ENCODE measurements at regions not wholly inside any gene's neighbourhood (a gene's known extent, or its start where the extent isn't known, plus 50 kb on each side); places are given as distances from the start of the nearest gene placed in this dataset.

- no peaks in the 10 kb centered on the region for H3K9me3 ChIP-seq (ENCODE audit: insufficient read depth in 2 of 2, low read depth in 1 of 2, low read length in 1 of 2)
- TF ChIP-seq GABPA (IDR thresholded peaks at IDR 0.05; ENCODE audit: borderline replicate concordance, insufficient read depth, low read length), result no peak
- TF ChIP-seq JUN (IDR thresholded peaks at IDR 0.05; ENCODE audit: low read depth, low read length), result no peak
- no peak for TF ChIP-seq SIRT6 (IDR thresholded peaks at IDR 0.05; ENCODE audit: low read length)
- no peak for TF ChIP-seq KDM4A (IDR thresholded peaks at IDR 0.05; ENCODE audit: low read depth, low read length, severe bottlenecking)
- TF ChIP-seq TCF12 (IDR thresholded peaks at IDR 0.05; ENCODE audit: low read depth, low read length), result no peak
- no peak for TF ChIP-seq BACH1 (IDR thresholded peaks at IDR 0.05; ENCODE audit: low read length)
- no peak for TF ChIP-seq SUZ12 (IDR thresholded peaks at IDR 0.05; ENCODE audit: low read length)
- no peak for TF ChIP-seq SAP30 (IDR thresholded peaks at IDR 0.05; ENCODE audit: insufficient read depth, insufficient replicate concordance, low read length)
- TF ChIP-seq CTBP2 (IDR thresholded peaks at IDR 0.05; ENCODE audit: borderline replicate concordance, insufficient read depth, insufficient read length, low read length), result no peak
- no peak for TF ChIP-seq PHF8 (conservative IDR thresholded peaks at IDR 0.05; ENCODE audit: low read depth, low read length)
- no peak for TF ChIP-seq TAF1 (IDR thresholded peaks at IDR 0.05; ENCODE audit: low read depth, low read length)
- TF ChIP-seq SIN3A (conservative IDR thresholded peaks at IDR 0.05 in 1 of 2, IDR thresholded peaks at IDR 0.05 in 1 of 2; ENCODE audit: low read depth in 1 of 2, low read length in 2 of 2), result no peak
- no peak for TF ChIP-seq TEAD4 (IDR thresholded peaks at IDR 0.05; ENCODE audit: low read depth, low read length)
- TF ChIP-seq POU5F1 (IDR thresholded peaks at IDR 0.05; ENCODE audit: low read depth, low read length), result no peak
- TF ChIP-seq EZH2 (IDR thresholded peaks at IDR 0.05; ENCODE audit: low read depth, low read length, severe bottlenecking), result no peak
These were observed 50.7 kb upstream of the SLC35C1 start for GRCh38 chr11:45754261-45754709.

More at GRCh38 chr11:45754261-45754709, 50.7 kb upstream of the SLC35C1 start:
- H2BK20ac ChIP-seq (ENCODE audit: low read length), result no peak overlapping the region
- no peak overlapping the region for H3K9ac ChIP-seq (replicated peaks in 1 of 4; ENCODE audit: extremely low read depth in 1 of 4, low read depth in 3 of 4, low read length in 3 of 4)
- no peak overlapping the region for H3K27ac ChIP-seq (ENCODE audit: low read depth, low read length)
- H3K18ac ChIP-seq (ENCODE audit: extremely low read depth, low read length), result no peak overlapping the region
- H2AK5ac ChIP-seq (ENCODE audit: low read depth, low read length), result no peak overlapping the region
- no peaks in the 10 kb centered on the region for H3K79me1 ChIP-seq (ENCODE audit: low read depth, low read length)
- H3K14ac ChIP-seq (ENCODE audit: insufficient read length), result no peak overlapping the region
- H4K5ac ChIP-seq (ENCODE audit: insufficient read length, low read depth, low read length), result no peak overlapping the region
- H3K23ac ChIP-seq (ENCODE audit: insufficient read length), result no peak overlapping the region
- H3K4me2 ChIP-seq (ENCODE audit: insufficient read depth in 1 of 2, low read depth in 2 of 2, low read length in 2 of 2), result no peak overlapping the region
- H3K56ac ChIP-seq (replicated peaks; ENCODE audit: insufficient read length, low read depth, low read length), result no peak overlapping the region
- H4K91ac ChIP-seq (replicated peaks; ENCODE audit: insufficient read length, low read length), result no peak overlapping the region
- no peak overlapping the region for H2BK5ac ChIP-seq (ENCODE audit: low read depth, low read length)
- H3K23me2 ChIP-seq (ENCODE audit: low read depth, low read length), result no peaks in the 10 kb centered on the region
- ChIA-PET CTCF (ENCODE audit: partially characterized antibody) (interaction anchor here (0.6 to 7.7 kb wide), 11 partner anchors 9 to 416 kb away, joined by 3 to 85 read pairs (median 3); no protein-coding TSS in a partner anchor), POLR2A (ENCODE audit: partially characterized antibody) (no interaction called here)
- 85% methylated on average over 8 of the region's 8 CpGs; no CpG with 5 or more reads in 1 of the 2 experiments for WGBS, 2 experiments (ENCODE audit: extremely low coverage in 1 of 2, insufficient coverage in 1 of 2, insufficient read length in 1 of 2, insufficient replicate concordance in 2 of 2, low coverage in 1 of 2, low lambda C conversion rate in 2 of 2, missing lambda C conversion rate in 1 of 2)
- no peak overlapping the region for H4K8ac ChIP-seq (ENCODE audit: extremely low read depth, insufficient read depth, low read length)
- H3K4ac ChIP-seq (replicated peaks; ENCODE audit: insufficient read length, low read depth, low read length), result no peak overlapping the region
- H3K79me2 ChIP-seq (ENCODE audit: control insufficient read depth in 1 of 2, insufficient read depth in 2 of 2, low read length in 2 of 2), result no peaks in the 10 kb centered on the region
- no peak overlapping the region for H3K4me3 ChIP-seq (ENCODE audit: extremely low read depth in 1 of 4, insufficient read depth in 2 of 4, low read depth in 3 of 4, low read length in 4 of 4)
- H2BK120ac ChIP-seq (replicated peaks; ENCODE audit: low read depth, low read length), result no peak overlapping the region
- H2BK15ac ChIP-seq (ENCODE audit: low read length), result no peak overlapping the region
- H4K20me1 ChIP-seq (replicated peaks in 1 of 2; ENCODE audit: control insufficient read depth in 1 of 2, insufficient read depth in 2 of 2, low read length in 2 of 2), result no peaks in the 10 kb centered on the region
- no peak overlapping the region for H2BK12ac ChIP-seq (ENCODE audit: low read depth, low read length)
- DNase-seq (ENCODE audit: low read depth in 1 of 2, low spot score in 2 of 2) (no peak), FAIRE-seq (no peak)
- peaks cover 0 to 6% (median under 1%) of the 10 kb centered on the region in 4 experiments; a peak in 5 of 7 replicates for H3K4me1 ChIP-seq (replicated peaks in 1 of 4; ENCODE audit: control insufficient read depth in 3 of 4, insufficient read depth in 4 of 4, low read length in 3 of 4)
- H3K27me3 ChIP-seq (replicated peaks in 1 of 4; ENCODE audit: control insufficient read depth in 3 of 4, extremely low read depth in 1 of 4, insufficient read depth in 3 of 4, low read length in 3 of 4), result no peaks in the 10 kb centered on the region; a peak in 1 of 7 replicates
- no peaks in the 10 kb centered on the region for H3K36me3 ChIP-seq (ENCODE audit: control insufficient read depth in 2 of 4, insufficient read depth in 4 of 4, low read length in 3 of 4)
- no peak overlapping the region for H2AFZ ChIP-seq (ENCODE audit: low read length)
